MM.1S (cell line): ENCODE measurements at regions not wholly inside any gene's neighbourhood (a gene's known extent, or its start where the extent isn't known, plus 50 kb on each side); places are given as distances from the start of the nearest gene placed in this dataset.

Experiments
- EZH2 ChIP-seq: fragments of 300-600 bp; sonication (generic); optimal IDR thresholded peaks from 2 replicates; pipeline ENCODE3; 2017; ENCODE audit warnings: low read depth, mild to moderate bottlenecking, antibody characterized with exemption, low read length, mixed read lengths
- EZH2phosphoT487 ChIP-seq: fragments of 300-600 bp; sonication (generic); IDR thresholded peaks from 2 replicates; pipeline ENCODE4 v1.6.1; 2018; ENCODE audit warnings: antibody characterized with exemption, low read length
- TF ChIP-seq, protein P1 (sequence below): fragments of 300-600 bp; sonication (generic); IDR thresholded peaks from 2 replicates; pipeline ENCODE4 v1.5.1; 2016; ENCODE audit warnings: antibody characterized with exemption, low read length, mixed read lengths

DNA sequence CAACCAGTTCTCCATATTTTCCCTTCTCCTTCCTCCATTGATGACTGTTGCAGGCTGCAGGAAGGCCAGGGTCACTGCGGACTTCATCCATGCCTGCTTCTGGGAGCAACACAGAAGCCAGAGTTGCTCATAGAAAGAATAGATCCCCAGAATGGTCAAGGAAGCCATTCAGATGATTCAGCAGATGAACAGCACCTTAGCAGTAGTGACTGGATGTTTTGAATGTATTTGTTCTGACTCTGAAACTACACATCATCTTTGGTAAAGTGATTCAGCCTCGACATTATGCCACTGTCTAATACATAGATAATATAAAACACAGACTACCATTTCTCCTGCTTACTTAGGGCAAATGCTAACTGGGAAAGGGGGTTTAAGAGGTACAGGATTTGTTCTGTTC, 411.6 kb downstream of the RND3 start:
- TF ChIP-seq, protein P1, sequence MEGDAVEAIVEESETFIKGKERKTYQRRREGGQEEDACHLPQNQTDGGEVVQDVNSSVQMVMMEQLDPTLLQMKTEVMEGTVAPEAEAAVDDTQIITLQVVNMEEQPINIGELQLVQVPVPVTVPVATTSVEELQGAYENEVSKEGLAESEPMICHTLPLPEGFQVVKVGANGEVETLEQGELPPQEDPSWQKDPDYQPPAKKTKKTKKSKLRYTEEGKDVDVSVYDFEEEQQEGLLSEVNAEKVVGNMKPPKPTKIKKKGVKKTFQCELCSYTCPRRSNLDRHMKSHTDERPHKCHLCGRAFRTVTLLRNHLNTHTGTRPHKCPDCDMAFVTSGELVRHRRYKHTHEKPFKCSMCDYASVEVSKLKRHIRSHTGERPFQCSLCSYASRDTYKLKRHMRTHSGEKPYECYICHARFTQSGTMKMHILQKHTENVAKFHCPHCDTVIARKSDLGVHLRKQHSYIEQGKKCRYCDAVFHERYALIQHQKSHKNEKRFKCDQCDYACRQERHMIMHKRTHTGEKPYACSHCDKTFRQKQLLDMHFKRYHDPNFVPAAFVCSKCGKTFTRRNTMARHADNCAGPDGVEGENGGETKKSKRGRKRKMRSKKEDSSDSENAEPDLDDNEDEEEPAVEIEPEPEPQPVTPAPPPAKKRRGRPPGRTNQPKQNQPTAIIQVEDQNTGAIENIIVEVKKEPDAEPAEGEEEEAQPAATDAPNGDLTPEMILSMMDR = no peak
- no peak for TF ChIP-seq EZH2phosphoT487
- TF ChIP-seq EZH2 = no peak
